Hepatic stellate cell (primary cell): ENCODE measurements at regions not wholly inside any gene's neighbourhood (a gene's known extent, or its start where the extent isn't known, plus 50 kb on each side); places are given as distances from the start of the nearest gene placed in this dataset.

ENCODE experiments used
- DNase-seq: peaks from one replicate; pipeline ENCODE4 v3.0.0; 2011; ENCODE audit warnings: low spot score

DNA sequence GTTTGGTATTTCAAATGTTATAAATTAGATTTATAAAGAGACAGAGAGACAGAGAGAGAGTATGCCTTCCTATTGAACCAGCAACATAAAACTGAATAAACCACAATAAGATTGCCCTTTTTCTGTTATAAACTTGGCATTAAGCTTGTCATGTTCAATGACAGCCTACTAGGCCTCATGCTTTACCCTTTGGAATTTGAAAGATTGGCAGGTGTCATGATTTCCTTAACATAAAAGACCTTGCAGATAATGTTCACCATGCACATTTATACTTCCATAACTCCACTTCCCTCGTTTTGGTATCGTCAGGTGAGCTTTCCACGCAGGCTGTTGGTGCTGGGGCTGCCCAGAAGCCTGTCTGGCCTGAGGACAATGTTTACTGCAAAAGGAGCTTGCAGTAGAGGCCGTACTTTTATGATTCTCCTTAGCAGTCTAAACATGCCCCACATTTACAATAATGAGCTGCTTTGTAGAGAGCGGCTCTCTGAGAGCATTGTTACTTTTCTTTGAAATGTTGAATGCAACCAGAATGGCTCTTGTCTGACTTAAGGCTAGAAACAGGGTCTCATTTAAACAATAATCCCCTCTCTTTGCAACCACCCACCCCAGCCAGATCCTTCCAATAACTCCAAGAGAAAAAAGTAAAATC, 379.1 kb upstream of the ATP5MC3 start:
- DNase-seq, result no peak

DNA sequence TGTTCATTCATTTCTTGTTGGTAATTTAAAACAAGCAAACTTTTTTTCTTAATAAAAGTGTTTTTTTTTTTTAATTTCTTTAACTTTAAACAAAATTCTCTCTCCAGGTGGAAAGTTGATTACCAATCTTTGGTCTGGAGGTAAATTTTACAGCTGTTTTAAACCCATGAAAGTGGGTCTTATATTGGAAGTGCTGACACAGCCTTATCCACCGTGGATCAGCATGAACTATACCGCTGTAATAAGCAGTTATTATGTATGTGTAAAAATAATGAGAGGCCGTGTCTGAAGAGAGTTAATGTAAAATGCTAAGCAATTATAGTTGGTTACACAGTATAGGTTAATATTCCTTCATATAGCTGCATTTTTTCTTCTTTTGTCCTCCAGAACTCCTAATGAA, 378.1 kb upstream of the ATP5MC3 start:
- DNase-seq, result no peak

DNA sequence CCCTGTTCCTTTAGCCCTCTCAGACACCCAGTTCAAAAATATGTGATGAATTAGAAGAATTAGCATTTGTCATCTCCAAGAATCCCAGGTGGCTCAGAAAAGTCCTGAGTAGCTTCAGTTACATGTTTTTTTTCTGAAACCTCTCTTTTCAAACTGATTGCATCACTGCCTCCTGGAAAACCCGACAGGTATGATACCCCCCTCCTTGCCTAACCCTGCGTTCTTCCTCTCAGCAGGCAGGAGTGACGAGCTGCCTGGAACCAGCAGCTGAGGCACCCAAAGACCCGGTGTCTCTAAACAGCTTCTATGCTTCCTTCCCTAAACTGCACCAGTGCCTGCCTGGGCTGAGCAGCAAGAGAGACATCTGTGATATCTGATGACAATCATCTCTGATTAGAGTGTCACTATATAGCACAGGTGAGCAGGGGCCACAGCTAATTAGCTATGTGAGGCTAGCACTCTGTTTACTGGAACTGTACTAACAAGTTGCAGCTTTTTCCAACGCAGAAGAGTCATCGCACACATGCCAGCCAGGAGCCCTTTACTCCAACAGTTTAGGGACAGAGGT, 376.4 kb upstream of the ATP5MC3 start:
- DNase-seq, result no peak

DNA sequence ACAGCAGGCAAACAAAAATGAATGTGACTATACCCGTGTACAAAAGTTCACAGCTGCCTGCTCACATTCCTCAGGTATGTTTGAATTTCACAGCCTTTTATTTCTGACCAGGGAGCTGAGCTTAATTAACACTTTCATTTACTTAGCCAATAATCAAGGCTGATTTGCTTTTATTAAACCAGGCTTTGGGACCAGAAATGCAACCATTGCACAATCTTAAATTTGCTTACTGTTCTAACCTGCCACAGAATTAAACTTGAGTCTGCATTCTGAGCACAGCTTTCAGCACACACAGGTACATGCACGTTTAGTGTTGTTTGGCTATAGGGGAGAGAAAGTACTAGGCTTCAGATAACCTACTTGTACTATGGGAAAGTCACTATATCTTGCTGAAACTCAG, 372.4 kb upstream of the ATP5MC3 start:
- no peak for DNase-seq

DNA sequence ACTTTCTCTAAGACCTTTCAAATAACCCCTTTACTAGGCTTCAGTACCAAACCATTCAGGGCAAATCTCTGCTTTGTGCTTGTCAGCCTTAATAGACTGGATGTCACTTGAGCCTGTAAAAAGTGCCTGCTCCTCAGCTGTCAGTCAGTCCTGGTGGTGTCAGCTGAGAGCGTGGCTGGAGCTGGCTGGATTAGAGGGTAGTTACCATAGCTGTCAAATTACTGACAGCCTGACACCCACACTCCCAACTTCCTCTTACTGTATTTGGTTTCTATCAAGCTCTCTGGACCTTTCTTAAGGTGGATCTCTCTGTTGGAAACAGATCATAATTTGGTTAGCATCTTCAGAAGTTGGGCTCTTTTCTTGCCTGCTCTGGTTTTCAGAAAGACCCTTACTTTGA, 371.4 kb upstream of the ATP5MC3 start:
- no peak for DNase-seq

DNA sequence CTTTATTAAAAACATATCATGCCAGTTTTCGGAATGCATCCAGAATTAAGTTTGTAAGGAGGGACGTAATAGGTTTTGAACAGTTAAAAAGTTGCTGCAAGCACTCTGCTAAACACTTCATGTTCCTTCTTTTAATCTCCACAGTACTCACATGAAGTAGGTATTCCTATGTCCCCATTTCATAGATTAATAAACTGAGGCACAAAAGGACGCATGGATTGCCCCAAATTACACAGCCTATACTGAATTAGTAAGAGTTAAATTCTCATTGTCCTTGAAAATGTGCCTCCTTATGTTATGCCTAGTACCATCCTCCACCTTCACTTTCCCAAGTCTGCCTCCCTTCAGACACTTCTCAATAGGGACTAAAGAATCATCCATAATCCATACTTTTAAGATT, 358.9 kb upstream of the ATP5MC3 start:
- no peak for DNase-seq

DNA sequence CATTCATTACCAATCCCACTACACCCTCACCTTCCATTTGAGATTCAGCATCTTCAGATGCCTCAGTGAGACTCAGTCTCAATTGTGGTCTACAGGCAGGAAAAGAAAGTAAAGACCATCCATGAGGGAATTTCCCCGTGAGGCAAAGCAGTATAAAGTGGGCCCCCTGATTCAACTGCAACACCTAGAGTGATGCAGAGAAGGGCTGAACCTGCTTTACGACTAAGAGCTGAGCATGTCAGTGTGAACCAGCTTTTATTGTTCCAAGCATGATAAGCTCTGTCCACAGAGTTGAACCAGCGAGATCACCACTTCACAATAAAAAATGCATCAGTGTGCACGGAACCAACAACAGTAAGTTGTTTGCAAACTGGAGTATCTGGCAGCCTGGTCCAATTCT, 357.6 kb upstream of the ATP5MC3 start:
- no peak for DNase-seq

DNA sequence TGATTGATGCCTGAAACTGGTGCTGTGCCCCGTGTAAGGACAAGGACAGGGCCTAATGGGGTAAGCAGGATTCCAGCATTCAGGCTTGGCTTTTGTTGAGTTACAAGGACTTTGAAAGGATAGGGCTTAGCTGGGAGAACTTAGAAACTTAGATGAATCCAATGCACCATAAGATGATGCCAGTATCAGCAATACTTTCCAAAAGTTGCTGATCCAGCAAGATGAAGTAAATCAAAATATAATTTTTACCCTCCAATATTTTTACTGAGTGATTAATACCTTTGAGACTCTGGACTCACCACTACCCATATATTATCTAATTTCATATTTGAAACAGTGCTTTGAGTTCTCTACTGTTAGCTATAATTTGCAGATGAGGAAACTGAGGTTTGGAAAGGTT, 354.5 kb upstream of the ATP5MC3 start:
- DNase-seq, result no peak

DNA sequence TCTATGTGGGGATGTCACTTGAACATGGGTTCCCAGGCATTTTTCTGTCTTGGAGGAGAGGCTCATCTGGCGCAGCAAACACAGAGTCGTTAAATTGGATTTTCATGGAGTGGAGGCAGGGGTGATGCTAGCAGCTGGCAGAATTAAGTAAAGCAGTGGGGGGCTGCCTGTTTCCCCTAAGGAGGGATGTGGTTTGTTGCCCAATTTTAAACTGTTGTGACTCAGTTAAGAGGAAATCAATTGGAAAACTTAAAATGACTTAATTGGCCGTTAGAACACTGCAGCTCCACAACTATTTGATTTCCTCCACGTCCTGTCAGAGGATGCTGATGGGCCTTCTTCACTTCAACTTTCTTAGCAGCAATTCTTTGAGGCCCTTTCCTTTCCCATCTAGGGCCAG, 354.1 kb upstream of the ATP5MC3 start:
- no peak for DNase-seq

DNA sequence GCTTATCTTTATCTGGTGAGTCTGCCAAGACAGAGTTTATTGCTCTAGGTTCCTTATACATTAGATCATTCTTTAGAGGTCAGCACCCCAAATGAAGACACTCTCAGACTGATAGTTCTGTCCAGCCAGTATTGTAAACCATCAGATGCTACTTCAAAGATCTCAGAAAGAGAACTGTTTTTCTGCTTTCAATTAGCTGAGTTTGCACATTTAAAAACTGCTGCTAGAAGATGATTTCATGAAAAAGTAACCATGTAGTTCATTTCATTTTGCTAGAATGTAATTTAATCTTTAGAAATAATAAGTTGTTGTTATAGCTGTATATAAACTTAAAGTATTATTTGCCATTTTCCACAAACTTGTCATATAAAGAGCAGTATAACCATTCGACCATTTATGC, 344.5 kb upstream of the ATP5MC3 start:
- no peak for DNase-seq

DNA sequence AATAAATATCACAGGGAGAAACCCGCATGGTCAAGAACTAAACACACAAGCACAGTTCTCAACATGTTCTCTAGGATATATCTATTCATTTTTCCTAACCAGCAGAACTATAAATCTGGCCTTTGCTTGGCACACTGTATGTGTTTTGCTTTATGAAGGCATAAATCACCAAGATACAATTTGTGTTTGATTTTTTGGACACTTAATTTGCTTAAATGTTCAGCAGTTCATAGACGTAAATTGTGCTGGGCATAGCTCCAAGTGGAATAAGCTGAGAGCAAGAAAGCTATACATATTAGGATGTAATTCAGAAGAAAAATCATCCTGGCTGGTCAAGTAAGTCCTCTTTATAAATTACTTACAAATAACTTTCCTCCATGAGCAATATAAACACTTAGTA, 341.5 kb upstream of the ATP5MC3 start:
- no peak for DNase-seq

DNA sequence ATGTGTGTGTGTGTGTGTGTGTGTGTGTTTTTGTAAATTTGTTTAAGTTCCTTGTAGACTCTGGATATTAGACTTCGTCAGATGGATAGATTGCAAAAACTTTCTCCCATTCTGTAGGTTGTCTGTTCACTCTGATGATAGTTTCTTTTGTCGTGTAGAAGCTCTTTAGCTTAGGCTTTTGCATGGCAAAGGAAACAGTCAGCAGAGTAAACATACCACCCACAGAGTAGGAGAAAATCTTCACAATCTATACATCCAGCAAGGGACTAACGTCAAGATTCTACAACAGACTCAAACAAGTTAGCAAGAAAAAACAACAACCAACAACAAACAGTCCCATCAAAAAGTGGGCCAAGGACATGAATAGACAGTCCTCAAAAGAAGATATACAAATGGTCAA, 336.7 kb upstream of the ATP5MC3 start:
- no peak for DNase-seq

DNA sequence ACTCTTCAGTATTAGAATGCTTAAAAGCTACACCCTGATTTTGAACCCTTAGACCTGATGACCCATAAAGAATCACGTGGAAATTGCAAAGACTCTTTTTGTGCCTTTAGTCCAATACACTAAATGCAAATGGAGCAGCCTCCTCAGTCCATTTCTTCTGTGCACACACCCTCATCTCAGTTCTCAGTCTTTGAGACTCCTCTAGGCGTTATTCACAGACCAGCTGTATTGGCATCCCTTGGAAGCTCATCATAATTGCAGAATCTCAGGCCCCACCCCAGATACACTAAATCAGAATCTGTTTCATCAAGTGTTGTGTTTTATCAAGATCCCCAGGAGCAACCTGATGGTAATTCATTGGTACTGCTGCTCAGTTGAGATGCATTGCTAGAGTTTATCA, 335.0 kb upstream of the ATP5MC3 start:
- DNase-seq, result no peak

DNA sequence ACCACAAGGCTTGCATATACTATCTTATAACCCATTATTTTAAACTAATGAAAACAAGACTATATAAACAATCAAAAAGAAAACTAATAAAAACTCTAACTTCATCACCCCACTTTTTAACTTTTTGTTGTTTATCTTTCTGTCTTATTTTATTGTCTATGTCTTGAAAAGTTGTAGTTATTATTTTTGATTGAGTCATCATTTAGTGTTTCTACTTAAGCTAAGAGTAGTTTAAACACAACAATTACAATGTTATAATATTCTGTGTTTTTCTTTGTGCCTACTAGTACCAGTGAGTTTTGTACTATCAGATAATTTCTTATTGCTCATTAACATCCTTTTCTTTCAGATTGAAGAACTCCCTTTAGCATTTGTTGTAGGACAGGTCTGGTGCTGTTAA, 318.7 kb upstream of the ATP5MC3 start:
- DNase-seq, result no peak

DNA sequence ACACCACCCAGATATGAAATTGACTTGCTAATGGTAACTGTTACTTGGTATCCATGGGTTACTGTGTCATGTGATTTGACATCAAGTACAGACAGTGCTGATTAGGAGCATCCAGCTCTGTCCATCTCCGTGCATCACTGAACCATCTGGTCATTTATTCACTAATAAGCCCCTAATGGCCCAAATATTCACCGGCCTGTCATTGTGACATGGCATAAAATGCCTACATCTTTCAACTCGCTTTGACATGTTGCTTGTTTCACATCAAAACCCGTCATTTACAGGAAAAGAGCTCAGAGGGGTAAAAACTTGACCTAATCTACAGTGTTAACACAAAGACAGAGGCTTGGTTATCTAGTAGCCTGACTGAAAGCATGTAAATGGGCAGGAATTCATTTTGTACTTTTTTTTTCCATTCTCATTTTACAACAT, 308.9 kb upstream of the ATP5MC3 start:
- no peak for DNase-seq

DNA sequence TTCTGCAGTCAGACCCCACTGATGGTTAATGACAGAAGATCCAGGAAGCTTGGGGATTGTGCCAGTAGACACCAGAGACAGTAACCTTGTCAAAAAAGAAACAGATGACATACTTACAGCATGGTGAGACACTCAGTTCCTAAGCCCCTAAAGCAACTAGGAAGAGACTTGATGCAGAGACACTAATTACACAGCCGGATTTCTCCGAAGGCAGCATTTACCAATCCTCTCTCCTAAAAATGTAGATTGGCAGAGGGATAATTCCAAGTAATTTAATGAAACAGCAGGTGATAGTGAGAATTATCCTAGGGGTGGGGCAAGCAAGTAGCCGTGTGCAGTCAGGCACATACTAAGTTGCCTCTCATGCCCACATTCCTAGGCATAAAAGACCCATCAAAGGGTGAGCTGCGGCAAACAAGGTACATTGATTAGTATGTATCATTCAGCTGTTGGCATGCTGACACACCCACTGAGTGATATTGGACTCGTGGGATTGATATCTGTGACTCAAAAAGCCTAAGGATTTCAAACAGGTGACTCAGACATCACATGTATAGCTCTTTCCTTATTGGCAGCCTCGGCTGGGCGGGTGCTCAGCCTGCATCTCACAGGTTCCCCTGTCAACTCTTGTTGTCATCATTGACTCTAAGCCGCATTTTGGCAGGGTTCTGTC, 296.7 kb upstream of the ATP5MC3 start:
- no peak for DNase-seq

DNA sequence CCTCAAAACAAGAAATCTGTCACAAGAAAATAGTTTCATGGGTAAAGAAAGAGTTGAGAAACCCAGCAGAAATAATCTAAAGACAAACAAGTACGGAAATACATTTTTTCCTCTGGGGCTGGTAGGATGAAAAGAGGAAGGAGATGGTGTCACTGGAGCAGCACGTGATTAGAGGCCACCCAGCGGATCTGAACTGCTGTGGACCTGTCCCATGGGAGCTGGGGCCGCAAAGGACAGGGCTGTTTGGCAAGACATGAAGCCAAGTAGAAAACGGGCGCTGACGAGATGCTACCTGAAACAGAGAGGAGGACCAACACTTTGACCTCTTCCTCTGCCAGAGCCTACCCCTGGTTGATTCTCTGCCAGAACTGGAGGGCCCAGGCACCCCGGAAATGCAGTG, 295.4 kb upstream of the ATP5MC3 start:
- no peak for DNase-seq

DNA sequence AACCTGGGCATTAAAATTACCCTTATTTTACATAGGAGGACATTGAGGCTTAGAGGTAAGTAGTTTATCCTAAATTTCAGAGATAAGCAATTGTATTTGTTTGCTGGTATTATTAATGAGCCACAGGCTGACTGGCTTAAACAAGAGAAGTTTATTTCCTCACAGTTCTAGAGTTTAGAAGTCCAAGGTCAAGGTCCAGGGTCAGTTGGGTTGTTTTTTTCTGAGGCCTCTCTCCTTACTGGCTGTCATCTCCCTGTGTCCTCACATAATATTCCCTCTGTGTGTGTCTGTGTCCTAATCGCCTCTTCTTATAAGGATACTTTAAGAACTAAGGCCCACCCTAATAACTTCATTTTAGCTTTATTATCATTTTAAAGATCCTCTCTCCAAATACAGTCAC, 294.9 kb upstream of the ATP5MC3 start:
- no peak for DNase-seq

DNA sequence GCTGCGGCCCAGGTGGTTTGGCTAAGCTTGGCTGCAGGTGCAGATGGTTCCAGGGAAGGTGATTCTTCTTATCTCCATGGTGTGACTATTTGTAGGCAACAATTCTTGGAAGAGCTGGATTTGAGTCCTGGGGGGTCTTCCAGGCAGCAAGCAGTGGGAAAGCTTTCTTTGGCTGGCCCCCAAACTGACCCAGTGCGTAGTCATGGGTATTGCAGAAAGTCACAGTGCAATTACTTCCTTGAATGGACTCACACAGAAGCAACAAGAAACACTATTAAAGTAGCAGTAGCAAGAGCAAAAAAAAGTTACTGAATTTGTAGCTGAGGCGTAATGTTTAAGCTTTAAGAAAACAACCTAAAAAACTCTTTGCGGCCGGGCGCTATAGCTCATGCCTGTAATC, 293.6 kb upstream of the ATP5MC3 start:
- no peak for DNase-seq

DNA sequence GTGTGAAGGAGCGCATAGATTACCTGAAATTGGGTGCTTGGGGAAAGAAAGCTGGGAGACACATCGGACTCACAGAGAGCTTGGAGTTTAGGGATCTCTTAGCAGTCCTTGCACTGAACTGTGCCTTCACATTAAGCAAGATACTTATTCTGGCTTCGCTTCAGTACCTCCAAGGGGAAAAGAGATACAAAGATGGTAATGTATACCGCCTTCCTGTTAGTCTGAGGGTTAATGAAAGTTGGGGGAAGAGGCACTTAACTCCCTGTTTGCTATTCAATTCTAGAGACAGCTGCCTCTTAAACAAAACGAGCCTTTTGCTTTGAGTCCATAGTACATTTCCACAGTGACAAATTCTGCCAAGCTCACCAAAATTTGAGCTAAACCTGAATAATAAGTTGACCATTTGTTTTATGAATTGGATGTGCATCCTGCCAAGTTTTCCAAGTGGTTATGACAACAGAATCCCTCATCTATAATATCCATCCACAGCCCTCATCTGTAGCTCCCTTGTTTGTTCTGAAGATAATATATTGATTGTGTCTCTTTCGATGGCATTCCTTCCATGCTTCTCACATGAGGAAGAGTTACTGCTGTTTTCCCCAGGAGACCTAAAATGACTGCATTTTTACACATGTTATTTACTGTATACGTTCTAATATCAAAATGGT, 287.1 kb upstream of the ATP5MC3 start:
- no peak for DNase-seq

DNA sequence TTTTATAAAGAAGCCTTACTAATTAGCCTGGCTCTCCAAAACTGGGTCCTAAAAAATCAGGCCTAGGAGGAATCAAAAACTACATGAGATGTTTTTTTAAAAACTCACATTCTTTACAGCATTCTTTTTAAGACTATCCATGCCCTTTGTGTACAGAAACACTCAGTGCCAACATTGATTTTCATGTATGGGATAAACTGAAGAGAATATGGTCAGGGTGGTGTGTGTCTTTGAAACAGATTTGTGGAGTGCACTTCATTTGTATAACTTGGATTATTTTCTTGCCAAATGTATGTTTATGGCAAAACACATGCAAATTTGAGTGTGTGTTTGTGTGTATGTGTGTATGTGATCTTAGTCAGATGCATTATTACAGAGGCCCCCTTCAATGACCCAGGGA, 283.6 kb upstream of the ATP5MC3 start:
- DNase-seq, result no peak

DNA sequence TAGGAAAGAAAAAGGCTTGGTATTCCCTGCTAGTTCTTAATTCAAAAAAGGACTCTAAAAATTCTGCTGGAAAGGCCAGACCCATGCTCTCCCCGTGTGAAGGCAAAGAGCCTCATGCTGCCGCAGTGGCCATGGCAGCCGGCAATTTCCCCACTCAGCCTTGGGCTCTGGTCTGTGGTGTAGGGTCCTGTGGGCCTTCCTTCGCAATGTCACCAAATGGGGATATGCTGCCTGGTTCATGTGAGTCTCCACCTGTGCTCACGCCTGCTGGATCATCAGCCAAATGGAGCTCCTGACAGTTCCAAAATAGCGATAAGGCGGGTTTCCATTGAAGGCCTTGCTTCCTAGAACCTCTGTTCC, 282.8 kb upstream of the ATP5MC3 start:
- no peak for DNase-seq

DNA sequence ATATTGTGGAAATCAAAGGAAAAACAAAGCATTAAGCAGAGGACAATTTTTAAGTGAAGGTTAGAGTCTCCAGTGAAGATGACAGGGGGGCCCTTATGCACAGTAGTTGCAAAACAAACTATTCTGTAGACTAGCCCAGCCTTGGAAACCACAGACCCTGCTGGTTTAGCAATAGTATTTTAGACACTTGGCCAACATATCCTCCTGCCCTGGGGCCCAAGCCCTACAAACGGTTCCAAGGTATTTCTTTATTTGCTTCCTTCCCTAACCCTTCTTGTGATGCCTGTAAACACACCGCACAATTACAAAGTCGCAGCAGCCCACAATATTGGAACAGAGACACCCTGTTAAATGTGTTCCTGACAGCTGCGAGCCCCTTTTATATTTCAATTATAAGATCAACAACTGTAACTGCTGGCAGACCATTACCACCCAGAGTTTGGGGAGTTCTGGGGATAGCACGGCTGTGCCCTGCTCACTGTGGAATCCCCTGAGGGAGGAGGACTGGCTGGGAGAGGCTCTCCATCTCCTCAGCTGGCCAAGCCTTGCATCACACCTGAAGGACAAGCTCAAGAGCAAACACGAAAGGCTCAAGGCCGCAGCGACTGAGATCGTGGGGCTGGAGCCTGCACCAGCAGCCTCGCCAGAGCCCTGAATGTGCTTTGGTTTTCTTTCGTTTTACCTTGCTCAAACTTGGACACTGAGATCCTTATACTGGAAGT, 282.2 kb upstream of the ATP5MC3 start:
- DNase-seq, result no peak
